ENCODE measurements at regions not wholly inside any gene's neighbourhood (a gene's known extent, or its start where the extent isn't known, plus 50 kb on each side); places are given as distances from the start of the nearest gene placed in this dataset.

DNA sequence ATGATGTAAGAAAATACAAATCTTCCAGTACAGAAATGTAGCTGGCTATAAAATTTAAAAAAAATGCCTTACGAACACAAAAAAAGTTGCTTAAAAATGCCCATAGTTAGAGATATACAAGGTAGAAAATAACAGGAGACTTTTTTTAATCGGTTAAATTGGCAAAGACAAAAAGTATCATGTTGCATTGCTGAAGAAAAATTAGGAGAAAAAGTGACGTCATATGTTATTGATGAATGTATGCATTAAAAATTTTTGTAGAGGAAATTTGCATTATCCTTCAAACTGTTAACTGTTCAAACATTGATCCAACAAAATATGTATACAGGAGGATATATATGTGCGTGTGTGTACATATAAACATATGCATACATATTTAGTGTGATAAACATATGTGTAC, 1634.4 kb upstream of the PCDH7 start (continued):
- no peak for TF ChIP-seq NANOG (IDR thresholded peaks at IDR 0.05; ENCODE audit: borderline replicate concordance)
- no peak for TF ChIP-seq JUNB (IDR thresholded peaks at IDR 0.05; ENCODE audit: unreplicated experiment)
- no peak for TF ChIP-seq ZNF331 (CRISPR knock-in tag; IDR thresholded peaks at IDR 0.05; ENCODE audit: low read depth)
- TF ChIP-seq, protein P1, sequence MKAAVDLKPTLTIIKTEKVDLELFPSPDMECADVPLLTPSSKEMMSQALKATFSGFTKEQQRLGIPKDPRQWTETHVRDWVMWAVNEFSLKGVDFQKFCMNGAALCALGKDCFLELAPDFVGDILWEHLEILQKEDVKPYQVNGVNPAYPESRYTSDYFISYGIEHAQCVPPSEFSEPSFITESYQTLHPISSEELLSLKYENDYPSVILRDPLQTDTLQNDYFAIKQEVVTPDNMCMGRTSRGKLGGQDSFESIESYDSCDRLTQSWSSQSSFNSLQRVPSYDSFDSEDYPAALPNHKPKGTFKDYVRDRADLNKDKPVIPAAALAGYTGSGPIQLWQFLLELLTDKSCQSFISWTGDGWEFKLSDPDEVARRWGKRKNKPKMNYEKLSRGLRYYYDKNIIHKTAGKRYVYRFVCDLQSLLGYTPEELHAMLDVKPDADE (IDR thresholded peaks at IDR 0.05), result no peak
- TF ChIP-seq EZH2phosphoT487 (IDR thresholded peaks at IDR 0.05; ENCODE audit: unreplicated experiment), result no peak
- no peak for TF ChIP-seq STAT1 (IDR thresholded peaks at IDR 0.05; ENCODE audit: unreplicated experiment)

DNA sequence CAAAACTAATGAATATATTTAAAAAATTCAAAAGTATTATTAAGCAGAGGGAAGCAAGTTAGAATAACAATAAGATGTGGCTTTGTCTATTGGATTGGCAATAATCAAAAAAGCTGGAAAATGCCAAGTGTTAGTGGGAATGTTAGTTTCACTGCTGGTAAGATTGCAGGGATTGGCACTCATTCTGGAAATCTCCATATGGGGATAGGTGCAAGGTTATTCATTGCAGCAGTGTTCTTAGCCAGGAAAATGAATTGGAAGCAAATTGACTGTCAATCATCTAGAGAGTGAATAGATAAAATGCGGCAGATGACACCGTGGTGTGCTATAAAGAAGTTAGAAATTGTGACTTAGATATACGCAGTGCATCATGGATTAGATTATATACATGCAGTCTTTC, 1615.5 kb upstream of the PCDH7 start:
- no peaks in the 10 kb centered on the region for H3K9me2 ChIP-seq (ENCODE audit: insufficient read depth)
- H3K4me1 ChIP-seq (ENCODE audit: insufficient read depth), result peaks cover 17% of the 10 kb centered on the region
- no peaks in the 10 kb centered on the region for H3K36me3 Mint-ChIP-seq (ENCODE audit: low read depth)
- TF ChIP-seq, protein P2, sequence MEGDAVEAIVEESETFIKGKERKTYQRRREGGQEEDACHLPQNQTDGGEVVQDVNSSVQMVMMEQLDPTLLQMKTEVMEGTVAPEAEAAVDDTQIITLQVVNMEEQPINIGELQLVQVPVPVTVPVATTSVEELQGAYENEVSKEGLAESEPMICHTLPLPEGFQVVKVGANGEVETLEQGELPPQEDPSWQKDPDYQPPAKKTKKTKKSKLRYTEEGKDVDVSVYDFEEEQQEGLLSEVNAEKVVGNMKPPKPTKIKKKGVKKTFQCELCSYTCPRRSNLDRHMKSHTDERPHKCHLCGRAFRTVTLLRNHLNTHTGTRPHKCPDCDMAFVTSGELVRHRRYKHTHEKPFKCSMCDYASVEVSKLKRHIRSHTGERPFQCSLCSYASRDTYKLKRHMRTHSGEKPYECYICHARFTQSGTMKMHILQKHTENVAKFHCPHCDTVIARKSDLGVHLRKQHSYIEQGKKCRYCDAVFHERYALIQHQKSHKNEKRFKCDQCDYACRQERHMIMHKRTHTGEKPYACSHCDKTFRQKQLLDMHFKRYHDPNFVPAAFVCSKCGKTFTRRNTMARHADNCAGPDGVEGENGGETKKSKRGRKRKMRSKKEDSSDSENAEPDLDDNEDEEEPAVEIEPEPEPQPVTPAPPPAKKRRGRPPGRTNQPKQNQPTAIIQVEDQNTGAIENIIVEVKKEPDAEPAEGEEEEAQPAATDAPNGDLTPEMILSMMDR (conservative IDR thresholded peaks at IDR 0.05; ENCODE audit: low read depth in 2 of 2), result no peak
- no peak for TF ChIP-seq EZH2phosphoT487 (IDR thresholded peaks at IDR 0.05; ENCODE audit: unreplicated experiment)
- TF ChIP-seq EZH2 (IDR thresholded peaks at IDR 0.05; ENCODE audit: low read depth, unreplicated experiment), result no peak
- no peak for TF ChIP-seq ZNF114 (CRISPR knock-in tag; IDR thresholded peaks at IDR 0.05)
- no peak for TF ChIP-seq POLR2AphosphoS5 (IDR thresholded peaks at IDR 0.05; ENCODE audit: low read depth)
- TF ChIP-seq STAT1 (IDR thresholded peaks at IDR 0.05; ENCODE audit: unreplicated experiment), result no peak
- TF ChIP-seq, protein P3, sequence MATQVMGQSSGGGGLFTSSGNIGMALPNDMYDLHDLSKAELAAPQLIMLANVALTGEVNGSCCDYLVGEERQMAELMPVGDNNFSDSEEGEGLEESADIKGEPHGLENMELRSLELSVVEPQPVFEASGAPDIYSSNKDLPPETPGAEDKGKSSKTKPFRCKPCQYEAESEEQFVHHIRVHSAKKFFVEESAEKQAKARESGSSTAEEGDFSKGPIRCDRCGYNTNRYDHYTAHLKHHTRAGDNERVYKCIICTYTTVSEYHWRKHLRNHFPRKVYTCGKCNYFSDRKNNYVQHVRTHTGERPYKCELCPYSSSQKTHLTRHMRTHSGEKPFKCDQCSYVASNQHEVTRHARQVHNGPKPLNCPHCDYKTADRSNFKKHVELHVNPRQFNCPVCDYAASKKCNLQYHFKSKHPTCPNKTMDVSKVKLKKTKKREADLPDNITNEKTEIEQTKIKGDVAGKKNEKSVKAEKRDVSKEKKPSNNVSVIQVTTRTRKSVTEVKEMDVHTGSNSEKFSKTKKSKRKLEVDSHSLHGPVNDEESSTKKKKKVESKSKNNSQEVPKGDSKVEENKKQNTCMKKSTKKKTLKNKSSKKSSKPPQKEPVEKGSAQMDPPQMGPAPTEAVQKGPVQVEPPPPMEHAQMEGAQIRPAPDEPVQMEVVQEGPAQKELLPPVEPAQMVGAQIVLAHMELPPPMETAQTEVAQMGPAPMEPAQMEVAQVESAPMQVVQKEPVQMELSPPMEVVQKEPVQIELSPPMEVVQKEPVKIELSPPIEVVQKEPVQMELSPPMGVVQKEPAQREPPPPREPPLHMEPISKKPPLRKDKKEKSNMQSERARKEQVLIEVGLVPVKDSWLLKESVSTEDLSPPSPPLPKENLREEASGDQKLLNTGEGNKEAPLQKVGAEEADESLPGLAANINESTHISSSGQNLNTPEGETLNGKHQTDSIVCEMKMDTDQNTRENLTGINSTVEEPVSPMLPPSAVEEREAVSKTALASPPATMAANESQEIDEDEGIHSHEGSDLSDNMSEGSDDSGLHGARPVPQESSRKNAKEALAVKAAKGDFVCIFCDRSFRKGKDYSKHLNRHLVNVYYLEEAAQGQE (IDR thresholded peaks at IDR 0.05; ENCODE audit: unreplicated experiment), result no peak
- no peak for TF ChIP-seq JUNB (IDR thresholded peaks at IDR 0.05; ENCODE audit: unreplicated experiment)
- TF ChIP-seq, protein P4, sequence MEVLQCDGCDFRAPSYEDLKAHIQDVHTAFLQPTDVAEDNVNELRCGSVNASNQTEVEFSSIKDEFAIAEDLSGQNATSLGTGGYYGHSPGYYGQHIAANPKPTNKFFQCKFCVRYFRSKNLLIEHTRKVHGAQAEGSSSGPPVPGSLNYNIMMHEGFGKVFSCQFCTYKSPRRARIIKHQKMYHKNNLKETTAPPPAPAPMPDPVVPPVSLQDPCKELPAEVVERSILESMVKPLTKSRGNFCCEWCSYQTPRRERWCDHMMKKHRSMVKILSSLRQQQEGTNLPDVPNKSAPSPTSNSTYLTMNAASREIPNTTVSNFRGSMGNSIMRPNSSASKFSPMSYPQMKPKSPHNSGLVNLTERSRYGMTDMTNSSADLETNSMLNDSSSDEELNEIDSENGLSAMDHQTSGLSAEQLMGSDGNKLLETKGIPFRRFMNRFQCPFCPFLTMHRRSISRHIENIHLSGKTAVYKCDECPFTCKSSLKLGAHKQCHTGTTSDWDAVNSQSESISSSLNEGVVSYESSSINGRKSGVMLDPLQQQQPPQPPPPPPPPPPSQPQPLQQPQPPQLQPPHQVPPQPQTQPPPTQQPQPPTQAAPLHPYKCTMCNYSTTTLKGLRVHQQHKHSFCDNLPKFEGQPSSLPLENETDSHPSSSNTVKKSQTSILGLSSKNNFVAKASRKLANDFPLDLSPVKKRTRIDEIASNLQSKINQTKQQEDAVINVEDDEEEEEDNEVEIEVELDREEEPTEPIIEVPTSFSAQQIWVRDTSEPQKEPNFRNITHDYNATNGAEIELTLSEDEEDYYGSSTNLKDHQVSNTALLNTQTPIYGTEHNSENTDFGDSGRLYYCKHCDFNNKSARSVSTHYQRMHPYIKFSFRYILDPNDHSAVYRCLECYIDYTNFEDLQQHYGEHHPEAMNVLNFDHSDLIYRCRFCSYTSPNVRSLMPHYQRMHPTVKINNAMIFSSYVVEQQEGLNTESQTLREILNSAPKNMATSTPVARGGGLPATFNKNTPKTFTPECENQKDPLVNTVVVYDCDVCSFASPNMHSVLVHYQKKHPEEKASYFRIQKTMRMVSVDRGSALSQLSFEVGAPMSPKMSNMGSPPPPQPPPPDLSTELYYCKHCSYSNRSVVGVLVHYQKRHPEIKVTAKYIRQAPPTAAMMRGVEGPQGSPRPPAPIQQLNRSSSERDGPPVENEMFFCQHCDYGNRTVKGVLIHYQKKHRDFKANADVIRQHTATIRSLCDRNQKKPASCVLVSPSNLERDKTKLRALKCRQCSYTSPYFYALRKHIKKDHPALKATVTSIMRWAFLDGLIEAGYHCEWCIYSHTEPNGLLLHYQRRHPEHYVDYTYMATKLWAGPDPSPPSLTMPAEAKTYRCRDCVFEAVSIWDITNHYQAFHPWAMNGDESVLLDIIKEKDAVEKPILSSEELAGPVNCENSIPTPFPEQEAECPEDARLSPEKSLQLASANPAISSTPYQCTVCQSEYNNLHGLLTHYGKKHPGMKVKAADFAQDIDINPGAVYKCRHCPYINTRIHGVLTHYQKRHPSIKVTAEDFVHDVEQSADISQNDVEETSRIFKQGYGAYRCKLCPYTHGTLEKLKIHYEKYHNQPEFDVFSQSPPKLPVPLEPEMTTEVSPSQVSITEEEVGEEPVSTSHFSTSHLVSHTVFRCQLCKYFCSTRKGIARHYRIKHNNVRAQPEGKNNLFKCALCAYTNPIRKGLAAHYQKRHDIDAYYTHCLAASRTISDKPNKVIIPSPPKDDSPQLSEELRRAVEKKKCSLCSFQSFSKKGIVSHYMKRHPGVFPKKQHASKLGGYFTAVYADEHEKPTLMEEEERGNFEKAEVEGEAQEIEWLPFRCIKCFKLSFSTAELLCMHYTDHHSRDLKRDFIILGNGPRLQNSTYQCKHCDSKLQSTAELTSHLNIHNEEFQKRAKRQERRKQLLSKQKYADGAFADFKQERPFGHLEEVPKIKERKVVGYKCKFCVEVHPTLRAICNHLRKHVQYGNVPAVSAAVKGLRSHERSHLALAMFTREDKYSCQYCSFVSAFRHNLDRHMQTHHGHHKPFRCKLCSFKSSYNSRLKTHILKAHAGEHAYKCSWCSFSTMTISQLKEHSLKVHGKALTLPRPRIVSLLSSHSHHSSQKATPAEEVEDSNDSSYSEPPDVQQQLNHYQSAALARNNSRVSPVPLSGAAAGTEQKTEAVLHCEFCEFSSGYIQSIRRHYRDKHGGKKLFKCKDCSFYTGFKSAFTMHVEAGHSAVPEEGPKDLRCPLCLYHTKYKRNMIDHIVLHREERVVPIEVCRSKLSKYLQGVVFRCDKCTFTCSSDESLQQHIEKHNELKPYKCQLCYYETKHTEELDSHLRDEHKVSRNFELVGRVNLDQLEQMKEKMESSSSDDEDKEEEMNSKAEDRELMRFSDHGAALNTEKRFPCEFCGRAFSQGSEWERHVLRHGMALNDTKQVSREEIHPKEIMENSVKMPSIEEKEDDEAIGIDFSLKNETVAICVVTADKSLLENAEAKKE (CRISPR knock-in tag; IDR thresholded peaks at IDR 0.05), result no peak
- no peak for TF ChIP-seq NANOG (IDR thresholded peaks at IDR 0.05; ENCODE audit: borderline replicate concordance)
- no peak for TF ChIP-seq CREB1 (CRISPR knock-in tag; IDR thresholded peaks at IDR 0.05; ENCODE audit: low read depth)
- TF ChIP-seq ZNF331 (CRISPR knock-in tag; IDR thresholded peaks at IDR 0.05; ENCODE audit: low read depth), result no peak

More for the DNA sequence above, 1615.5 kb upstream of the PCDH7 start:
- no peak overlapping the region for H2AFZ ChIP-seq
- H3K27me3 ChIP-seq (ENCODE audit: insufficient read depth), result no peaks in the 10 kb centered on the region
- no peak for DNase-seq (ENCODE audit: low spot score)
- no peak for ATAC-seq
- no peak overlapping the region for H3K27ac ChIP-seq (ENCODE audit: low read depth)
- H3F3A ChIP-seq (replicated peaks; ENCODE audit: low read depth), result no peaks in the 10 kb centered on the region
- H4K20me1 ChIP-seq (replicated peaks; ENCODE audit: insufficient read depth), result no peaks in the 10 kb centered on the region
- H3K27ac Mint-ChIP-seq, result no peak overlapping the region
- H3K4me3 ChIP-seq, result no peak overlapping the region
- no peaks in the 10 kb centered on the region for H3K27me3 Mint-ChIP-seq (ENCODE audit: insufficient read depth, low read depth, poor library complexity)
- H3K4me1 Mint-ChIP-seq, result peaks cover 8% of the 10 kb centered on the region
- H3K4me3 Mint-ChIP-seq, result no peak overlapping the region
- H3K79me2 ChIP-seq (replicated peaks; ENCODE audit: insufficient read depth), result no peaks in the 10 kb centered on the region
- no peak overlapping the region for H3K4me2 ChIP-seq
- H3K9me3 Mint-ChIP-seq, result no peaks in the 10 kb centered on the region
- no peaks in the 10 kb centered on the region for H3K36me3 ChIP-seq (ENCODE audit: insufficient read depth)
